ENCODE measurements at regions not wholly inside any gene's neighbourhood (a gene's known extent, or its start where the extent isn't known, plus 50 kb on each side); places are given as distances from the start of the nearest gene placed in this dataset.

GRCh38 chr10:114767986-114768821 is 53.4 kb upstream of the FHIP2A start:
- TF ChIP-seq CTCF (IDR thresholded peaks at IDR 0.05) (no peak), POLR2A (IDR thresholded peaks at IDR 0.05) (no peak)

All from body of pancreas (tissue), 4 donors.